Upper lobe of right lung (tissue), 1 donor: ENCODE measurements at regions not wholly inside any gene's neighbourhood (a gene's known extent, or its start where the extent isn't known, plus 50 kb on each side); places are given as distances from the start of the nearest gene placed in this dataset.

Experiments used
- ATAC-seq: fragments of 200-7000 bp; cut with Tn5 transposase; one replicate; pipeline ENCODE4 v1.9.1; 2020; ENCODE audit warnings: mild to moderate bottlenecking, moderate library complexity
- DNase-seq: peaks from one replicate; pipeline ENCODE4 v3.0.0-alpha.2; 2020
- H3K27ac ChIP-seq: fragments of 200-600 bp; one replicate; pipeline ENCODE4 v1.8.0; 2022
- H3K27me3 ChIP-seq: fragments of 200-600 bp; one replicate; pipeline ENCODE4 v1.8.0; 2022; ENCODE audit warnings: mild to moderate bottlenecking
- H3K36me3 ChIP-seq: fragments of 200-600 bp; one replicate; pipeline ENCODE4 v1.8.0; 2022
- H3K4me1 ChIP-seq: fragments of 200-600 bp; one replicate; pipeline ENCODE4 v1.8.0; 2022
- H3K4me3 ChIP-seq: fragments of 200-600 bp; one replicate; pipeline ENCODE4 v1.8.0; 2022; ENCODE audit warnings: mild to moderate bottlenecking
- H3K9me3 ChIP-seq: fragments of 200-600 bp; one replicate; pipeline ENCODE4 v1.8.0; 2022
- intact Hi-C: fragments of 100-400 bp; cut with DNase I; formaldehyde crosslinking; loops from one replicate; pipeline ENCODE4 v1.11.0; 2022
- TF ChIP-seq, protein P1 (sequence below): fragments of 200-600 bp; IDR thresholded peaks from one replicate; pipeline ENCODE4 v1.8.0; 2022; ENCODE audit warnings: antibody characterized with exemption
- donor health status: DM: no; HTN: yes; CAD: no; lungs with severe emphysema.

DNA sequence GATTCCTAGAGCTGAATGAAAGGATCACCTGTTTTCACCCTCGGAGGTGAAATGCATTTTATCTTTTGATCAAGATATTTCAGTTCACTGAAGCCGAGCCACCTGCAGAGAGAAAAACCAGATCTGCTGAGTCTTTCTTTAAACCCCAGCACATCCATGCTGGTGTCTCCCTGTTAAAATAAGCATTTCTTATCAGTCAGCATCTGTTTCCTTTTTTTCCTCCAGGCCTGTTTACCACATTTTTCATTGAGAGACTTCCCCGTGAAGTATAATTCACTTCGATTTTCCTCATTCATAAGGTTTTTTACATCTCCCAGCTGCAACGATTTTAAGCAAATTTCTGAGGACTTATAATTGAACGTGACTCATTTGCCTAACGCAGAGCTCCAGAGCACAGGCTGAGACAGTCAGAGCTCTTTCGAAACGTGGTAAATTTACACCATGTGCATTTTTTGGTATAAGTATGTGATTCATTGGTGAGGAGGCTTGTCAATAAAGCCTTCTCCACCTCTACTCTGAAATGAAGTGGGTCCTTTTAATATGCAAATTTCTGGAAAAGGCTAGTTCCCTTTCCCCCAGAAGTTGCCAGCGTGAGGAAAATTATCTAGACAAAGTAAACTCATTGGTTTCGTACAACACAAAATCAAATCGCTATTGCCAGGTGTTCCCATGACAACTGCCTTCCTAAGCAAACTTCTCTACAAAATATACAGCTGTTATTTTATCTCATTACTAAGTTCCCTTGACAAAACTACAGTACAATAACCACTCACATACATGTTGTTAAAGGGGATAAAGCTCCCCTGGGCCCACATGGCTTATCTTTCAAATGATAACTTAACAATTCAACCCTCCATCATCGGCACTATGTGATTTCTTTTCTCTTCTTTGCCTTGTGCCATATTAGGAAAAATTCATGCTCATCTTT lies 374.8 kb upstream of the AKR1E2 start:
- TF ChIP-seq, protein P1, sequence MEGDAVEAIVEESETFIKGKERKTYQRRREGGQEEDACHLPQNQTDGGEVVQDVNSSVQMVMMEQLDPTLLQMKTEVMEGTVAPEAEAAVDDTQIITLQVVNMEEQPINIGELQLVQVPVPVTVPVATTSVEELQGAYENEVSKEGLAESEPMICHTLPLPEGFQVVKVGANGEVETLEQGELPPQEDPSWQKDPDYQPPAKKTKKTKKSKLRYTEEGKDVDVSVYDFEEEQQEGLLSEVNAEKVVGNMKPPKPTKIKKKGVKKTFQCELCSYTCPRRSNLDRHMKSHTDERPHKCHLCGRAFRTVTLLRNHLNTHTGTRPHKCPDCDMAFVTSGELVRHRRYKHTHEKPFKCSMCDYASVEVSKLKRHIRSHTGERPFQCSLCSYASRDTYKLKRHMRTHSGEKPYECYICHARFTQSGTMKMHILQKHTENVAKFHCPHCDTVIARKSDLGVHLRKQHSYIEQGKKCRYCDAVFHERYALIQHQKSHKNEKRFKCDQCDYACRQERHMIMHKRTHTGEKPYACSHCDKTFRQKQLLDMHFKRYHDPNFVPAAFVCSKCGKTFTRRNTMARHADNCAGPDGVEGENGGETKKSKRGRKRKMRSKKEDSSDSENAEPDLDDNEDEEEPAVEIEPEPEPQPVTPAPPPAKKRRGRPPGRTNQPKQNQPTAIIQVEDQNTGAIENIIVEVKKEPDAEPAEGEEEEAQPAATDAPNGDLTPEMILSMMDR: no peak
- Histone ChIP-seq H3K4me1 (no peaks in the 10 kb centered on the region), H3K36me3 (no peaks in the 10 kb centered on the region), H3K27ac (no peak overlapping the region), H3K27me3 (no peaks in the 10 kb centered on the region), H3K9me3 (no peaks in the 10 kb centered on the region), H3K4me3 (no peak overlapping the region)
- no peak for DNase-seq
- intact Hi-C loops: no loop called here
- no peak for ATAC-seq

DNA sequence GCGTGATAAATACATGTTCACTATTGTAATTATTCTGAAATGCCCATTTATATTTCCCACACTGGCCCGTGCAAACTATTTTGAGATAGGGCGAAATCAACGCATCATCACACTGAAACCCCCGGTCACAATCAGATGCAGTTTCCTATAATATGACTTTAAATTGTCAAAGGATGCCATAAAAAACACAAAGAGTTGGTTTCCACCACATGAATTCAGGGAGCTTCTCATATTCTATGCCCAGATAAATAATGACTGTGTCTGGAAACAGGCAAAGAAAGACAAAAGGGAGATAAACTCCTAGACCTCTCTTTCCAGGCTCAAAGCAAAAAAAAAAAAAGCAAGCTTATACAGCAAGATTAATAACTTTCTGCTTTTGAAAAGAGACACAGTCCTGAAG lies 375.8 kb upstream of the AKR1E2 start:
- H3K27ac ChIP-seq: no peak overlapping the region
- TF ChIP-seq, protein P1: no peak
- no peaks in the 10 kb centered on the region for H3K27me3 ChIP-seq
- no peaks in the 10 kb centered on the region for H3K9me3 ChIP-seq
- ATAC-seq: no peak
- H3K4me1 ChIP-seq: no peaks in the 10 kb centered on the region
- no peak overlapping the region for H3K4me3 ChIP-seq
- no peaks in the 10 kb centered on the region for H3K36me3 ChIP-seq
- intact Hi-C loops: no loop called here
- DNase-seq: no peak

DNA sequence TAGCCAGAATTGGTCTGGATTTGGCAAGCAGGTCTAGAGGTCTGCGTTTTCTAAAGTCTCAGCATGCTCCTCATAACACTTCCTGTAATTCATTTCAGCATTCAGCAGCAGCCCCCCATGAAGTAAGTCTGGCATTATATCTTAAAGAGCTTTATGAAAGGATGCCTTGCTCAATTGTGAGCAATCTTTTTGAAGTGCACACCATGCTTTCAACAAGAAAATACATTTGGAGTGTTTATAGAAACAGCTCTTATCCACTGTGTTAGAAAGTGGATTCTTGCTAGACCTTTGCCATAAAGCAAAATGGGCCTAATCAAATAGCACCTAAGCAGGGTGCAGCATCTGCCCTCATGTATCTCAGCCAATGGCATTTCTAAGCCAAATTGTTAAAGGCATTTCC lies 378.0 kb upstream of the AKR1E2 start:
- TF ChIP-seq, protein P1: no peak

DNA sequence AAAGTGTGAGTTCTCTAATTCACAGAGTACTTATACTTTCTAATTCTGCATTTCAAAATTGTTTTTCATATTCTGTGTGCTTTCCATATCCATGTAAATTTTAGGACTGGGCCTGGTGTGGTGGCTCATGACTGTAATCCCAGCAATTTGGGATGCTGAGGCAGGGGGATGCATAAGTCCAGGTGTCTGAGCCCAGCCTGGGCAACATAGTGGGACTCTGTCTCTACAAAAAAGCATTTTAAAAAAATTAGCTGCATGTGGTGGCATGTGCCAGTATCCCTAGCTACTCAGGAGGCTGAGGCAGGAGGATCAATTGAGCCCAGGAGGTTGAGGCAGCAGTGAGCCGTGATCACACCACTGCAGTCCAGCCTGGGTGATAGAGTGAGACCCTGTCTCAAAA lies 382.6 kb upstream of the AKR1E2 start:
- no peak overlapping the region for H3K27ac ChIP-seq
- H3K4me3 ChIP-seq: no peak overlapping the region
- TF ChIP-seq, protein P1: no peak
- H3K27me3 ChIP-seq: no peaks in the 10 kb centered on the region
- no peaks in the 10 kb centered on the region for H3K4me1 ChIP-seq
- no peak for ATAC-seq
- peaks cover 4% of the 10 kb centered on the region for H3K9me3 ChIP-seq
- DNase-seq: no peak
- intact Hi-C loops: no loop called here
- H3K36me3 ChIP-seq: no peaks in the 10 kb centered on the region

More for the DNA sequence above, 378.0 kb upstream of the AKR1E2 start:
- Histone ChIP-seq H3K4me3 (no peak overlapping the region), H3K9me3 (peaks cover 4% of the 10 kb centered on the region), H3K36me3 (no peaks in the 10 kb centered on the region), H3K27ac (no peak overlapping the region), H3K4me1 (no peaks in the 10 kb centered on the region), H3K27me3 (no peaks in the 10 kb centered on the region)
- intact Hi-C loops: no loop called here
- no peak for DNase-seq
- peak; percentile 43 for ATAC-seq

DNA sequence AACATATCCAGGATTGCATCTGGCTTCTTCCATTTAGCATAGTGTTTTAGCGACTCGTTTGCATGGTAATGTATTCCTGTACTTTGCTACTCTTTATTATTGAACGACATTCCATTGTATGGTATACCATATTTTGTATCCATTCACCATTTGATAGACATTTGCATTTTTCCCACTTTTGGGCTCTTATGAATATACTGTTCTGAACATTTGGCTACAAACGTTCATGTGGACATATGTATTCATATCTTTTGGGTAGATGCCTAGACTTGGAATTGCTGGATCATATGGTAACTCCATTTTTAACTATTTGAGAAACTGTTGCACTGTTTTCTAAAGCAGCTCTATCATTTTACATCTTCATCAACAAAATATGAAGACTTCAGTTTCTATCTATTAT lies 383.7 kb upstream of the AKR1E2 start:
- DNase-seq: no peak
- peaks cover 4% of the 10 kb centered on the region for H3K9me3 ChIP-seq
- no peak overlapping the region for H3K4me3 ChIP-seq
- no peaks in the 10 kb centered on the region for H3K27me3 ChIP-seq
- no peak overlapping the region for H3K27ac ChIP-seq
- ATAC-seq: no peak
- intact Hi-C loops: no loop called here
- TF ChIP-seq, protein P1: no peak
- H3K36me3 ChIP-seq: no peaks in the 10 kb centered on the region
- H3K4me1 ChIP-seq: no peaks in the 10 kb centered on the region
